ENCODE measurements at regions not wholly inside any gene's neighbourhood (a gene's known extent, or its start where the extent isn't known, plus 50 kb on each side); places are given as distances from the start of the nearest gene placed in this dataset.

DNA sequence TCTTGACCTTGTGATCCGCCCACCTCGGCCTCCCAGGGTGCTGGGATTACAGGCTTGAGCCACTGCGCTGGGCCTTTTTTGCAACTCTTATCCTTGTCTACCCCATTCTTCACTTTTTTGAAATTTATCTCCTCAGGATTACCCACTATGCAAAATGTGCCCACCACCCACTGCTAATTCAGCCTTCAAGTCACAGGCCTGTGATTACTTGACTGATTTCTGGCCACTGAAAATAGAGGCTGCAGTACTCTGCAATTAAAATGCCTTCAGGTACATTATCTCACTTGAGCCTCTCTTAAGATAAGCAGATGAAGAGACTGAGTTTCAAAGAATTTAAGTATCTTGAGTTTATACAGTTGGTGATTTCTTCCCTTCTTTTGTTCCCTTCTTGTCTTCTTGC is 112.4 kb upstream of the SPATA31D4 start:
- TF ChIP-seq, protein P1, sequence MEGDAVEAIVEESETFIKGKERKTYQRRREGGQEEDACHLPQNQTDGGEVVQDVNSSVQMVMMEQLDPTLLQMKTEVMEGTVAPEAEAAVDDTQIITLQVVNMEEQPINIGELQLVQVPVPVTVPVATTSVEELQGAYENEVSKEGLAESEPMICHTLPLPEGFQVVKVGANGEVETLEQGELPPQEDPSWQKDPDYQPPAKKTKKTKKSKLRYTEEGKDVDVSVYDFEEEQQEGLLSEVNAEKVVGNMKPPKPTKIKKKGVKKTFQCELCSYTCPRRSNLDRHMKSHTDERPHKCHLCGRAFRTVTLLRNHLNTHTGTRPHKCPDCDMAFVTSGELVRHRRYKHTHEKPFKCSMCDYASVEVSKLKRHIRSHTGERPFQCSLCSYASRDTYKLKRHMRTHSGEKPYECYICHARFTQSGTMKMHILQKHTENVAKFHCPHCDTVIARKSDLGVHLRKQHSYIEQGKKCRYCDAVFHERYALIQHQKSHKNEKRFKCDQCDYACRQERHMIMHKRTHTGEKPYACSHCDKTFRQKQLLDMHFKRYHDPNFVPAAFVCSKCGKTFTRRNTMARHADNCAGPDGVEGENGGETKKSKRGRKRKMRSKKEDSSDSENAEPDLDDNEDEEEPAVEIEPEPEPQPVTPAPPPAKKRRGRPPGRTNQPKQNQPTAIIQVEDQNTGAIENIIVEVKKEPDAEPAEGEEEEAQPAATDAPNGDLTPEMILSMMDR (IDR thresholded peaks at IDR 0.05), result no peak
- no peak for TF ChIP-seq POLR2A (IDR thresholded peaks at IDR 0.05)
